Fibroblast of villous mesenchyme (primary cell): ENCODE measurements at regions not wholly inside any gene's neighbourhood (a gene's known extent, or its start where the extent isn't known, plus 50 kb on each side); places are given as distances from the start of the nearest gene placed in this dataset.
"Not testable (repeated sequence)": the region's sequence is repeated elsewhere in the genome, so short reads cannot be mapped to it uniquely, and the experiment has no call there.

Experiments used
- DNase-seq: peaks from one replicate; pipeline ENCODE4 v3.0.0-alpha.2; 2010; ENCODE audit warnings: low read depth
- H3K4me3 ChIP-seq: 2 replicates; pipeline ENCODE4 v1.5.1; 2011; ENCODE audit warnings: low read depth, mild to moderate bottlenecking, low read length
- TF ChIP-seq, protein P1 (sequence below): IDR thresholded peaks from 2 replicates; pipeline ENCODE4 v1.5.1; 2012; ENCODE audit warnings: low read depth, mild to moderate bottlenecking, low read length; ENCODE audit not compliant: insufficient read depth

DNA sequence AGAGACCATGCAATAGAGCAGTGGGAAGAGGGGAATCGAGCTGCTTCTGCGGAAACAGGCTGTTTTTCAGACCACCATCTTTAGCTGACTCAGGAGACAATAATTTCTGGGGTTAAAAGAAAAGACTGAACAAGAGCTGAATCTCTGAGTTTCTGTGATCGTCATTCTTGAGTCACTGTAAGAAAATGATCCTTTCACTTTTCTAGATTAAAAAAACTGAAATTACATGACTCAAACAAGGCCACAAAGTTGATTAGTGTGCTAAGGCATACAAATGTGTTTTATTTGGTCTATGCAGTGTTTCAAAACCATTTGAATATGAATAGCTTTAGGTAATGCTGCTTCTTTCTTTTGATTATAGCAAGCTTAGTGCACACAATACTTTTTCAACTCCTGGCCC, 194.4 kb upstream of the RPL34 start:
- peak; percentile 10 for DNase-seq
- H3K4me3 ChIP-seq: no peak overlapping the region
- TF ChIP-seq, protein P1, sequence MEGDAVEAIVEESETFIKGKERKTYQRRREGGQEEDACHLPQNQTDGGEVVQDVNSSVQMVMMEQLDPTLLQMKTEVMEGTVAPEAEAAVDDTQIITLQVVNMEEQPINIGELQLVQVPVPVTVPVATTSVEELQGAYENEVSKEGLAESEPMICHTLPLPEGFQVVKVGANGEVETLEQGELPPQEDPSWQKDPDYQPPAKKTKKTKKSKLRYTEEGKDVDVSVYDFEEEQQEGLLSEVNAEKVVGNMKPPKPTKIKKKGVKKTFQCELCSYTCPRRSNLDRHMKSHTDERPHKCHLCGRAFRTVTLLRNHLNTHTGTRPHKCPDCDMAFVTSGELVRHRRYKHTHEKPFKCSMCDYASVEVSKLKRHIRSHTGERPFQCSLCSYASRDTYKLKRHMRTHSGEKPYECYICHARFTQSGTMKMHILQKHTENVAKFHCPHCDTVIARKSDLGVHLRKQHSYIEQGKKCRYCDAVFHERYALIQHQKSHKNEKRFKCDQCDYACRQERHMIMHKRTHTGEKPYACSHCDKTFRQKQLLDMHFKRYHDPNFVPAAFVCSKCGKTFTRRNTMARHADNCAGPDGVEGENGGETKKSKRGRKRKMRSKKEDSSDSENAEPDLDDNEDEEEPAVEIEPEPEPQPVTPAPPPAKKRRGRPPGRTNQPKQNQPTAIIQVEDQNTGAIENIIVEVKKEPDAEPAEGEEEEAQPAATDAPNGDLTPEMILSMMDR: no peak

DNA sequence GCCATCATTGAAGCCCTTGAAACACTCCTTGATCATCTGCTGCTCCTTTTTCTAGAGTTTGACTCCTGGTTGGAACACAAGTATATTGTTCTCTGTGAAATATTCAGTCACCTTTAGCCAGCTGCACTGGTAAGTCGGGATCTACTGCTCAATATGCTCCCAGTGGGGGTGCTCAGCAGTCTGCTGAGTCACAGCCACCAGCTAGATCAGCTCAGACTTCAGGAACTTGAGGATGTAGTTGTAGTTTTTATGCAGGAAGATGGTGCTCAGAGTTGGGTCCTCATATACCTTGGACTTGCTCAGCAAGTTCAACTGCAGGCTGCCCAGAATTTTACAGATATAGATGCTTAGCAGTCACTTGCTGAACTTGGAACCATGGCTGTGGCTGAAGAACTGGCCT, 202.5 kb upstream of the RPL34 start:
- TF ChIP-seq, protein P1: no peak
- no peak for DNase-seq
- H3K4me3 ChIP-seq: no peak overlapping the region

DNA sequence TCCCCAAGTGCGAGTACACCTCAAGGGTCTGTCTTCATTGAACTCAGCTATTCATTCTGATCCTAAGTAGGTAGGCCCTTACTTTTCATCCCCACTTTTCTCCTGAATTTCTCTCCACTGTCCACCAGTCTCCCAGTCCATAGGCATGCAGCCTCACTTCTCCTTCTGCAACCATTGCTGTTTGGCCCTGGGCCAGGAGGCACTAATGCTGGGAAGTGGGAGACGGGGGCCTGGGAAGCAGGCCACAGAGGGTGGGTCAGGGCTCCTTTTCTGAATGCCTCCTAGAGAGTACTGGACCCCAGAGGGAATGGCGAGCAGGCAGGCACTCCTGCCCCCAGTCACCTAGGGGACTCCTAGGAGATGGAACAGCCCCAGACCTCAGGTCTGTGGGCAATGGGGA, 203.5 kb upstream of the RPL34 start:
- TF ChIP-seq, protein P1: no peak
- DNase-seq: no peak
- H3K4me3 ChIP-seq: no peak overlapping the region

DNA sequence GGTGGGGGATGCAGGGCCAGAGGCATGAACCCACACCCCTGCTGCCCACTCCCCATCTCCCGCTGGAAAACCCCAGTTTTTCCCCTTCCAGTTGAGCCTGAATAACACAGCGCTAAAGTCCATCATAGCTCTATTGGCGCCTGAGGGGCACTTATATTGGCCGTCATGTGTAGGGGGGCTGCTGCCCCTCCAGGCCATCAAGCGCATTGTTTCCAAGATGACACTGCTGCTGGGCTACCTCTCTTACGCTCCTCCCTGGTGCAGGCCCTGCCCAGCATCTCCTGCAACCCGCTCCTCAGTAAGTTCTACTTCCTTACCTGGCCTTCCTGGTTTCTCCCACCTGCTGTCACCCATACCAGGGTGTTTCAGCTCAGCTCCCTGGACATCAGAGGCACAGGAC, 205.0 kb upstream of the RPL34 start:
- H3K4me3 ChIP-seq: no peak overlapping the region
- DNase-seq: no peak
- TF ChIP-seq, protein P1: no peak

DNA sequence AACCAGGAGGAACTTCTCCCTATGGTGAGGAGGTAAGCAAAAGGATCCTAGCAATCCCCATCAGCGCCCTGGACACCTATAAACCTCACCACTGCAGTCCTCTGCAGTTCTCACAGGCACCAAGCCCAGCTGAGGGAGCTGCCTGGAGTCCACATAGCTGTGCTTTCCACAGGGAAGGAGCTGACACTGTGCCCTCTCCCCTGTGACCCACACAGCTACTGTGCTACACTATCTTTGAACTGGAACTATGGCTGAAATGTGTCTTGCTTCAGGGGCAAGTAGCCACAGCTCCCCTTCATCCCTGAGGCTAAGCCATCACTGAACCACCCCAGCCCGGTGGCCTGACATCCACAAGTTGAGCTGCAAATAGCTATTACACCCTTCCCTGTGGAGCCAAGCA, 208.5 kb upstream of the RPL34 start:
- TF ChIP-seq, protein P1: no peak
- no peak for DNase-seq
- H3K4me3 ChIP-seq: no peak overlapping the region

DNA sequence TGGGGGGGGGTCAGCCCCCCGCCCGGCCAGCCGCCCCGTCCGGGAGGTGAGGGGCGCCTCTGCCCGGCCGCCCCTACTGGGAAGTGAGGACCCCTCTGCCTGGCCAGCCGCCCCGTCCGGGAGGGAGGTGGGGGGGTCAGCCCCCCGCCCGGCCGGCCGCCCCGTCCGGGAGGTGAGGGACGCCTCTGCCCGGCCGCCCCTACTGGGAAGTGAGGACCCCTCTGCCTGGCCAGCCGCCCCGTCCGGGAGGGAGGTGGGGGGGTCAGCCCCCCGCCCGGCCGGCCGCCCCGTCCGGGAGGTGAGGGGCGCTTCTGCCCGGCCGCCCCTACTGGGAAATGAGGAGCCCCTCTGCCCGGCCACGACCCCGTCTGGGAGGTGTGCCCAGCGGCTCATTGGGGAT, 210.7 kb upstream of the RPL34 start:
- not testable (repeated sequence) for H3K4me3 ChIP-seq, DNase-seq

DNA sequence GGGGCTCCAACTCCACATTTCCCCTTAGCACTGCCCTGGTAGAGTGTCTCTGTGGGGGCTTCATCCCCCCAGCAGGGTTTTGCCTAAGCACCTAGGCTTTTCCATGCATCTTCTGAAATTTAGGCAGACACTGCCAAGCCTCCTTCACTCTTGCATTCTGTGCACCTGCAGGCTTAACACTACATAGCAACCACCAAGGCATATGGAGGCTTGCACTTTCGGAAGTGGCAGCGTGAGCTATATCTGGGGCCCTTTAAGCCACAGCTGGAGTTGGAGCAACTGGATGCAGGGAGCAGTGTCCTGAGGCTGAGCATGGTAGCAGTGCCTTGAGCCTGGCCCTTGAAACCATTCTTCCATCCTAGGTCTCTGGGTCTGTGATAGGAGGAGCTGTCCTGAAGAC, 214.8 kb upstream of the RPL34 start:
- TF ChIP-seq, protein P1: no peak
- DNase-seq: no peak
- no peak overlapping the region for H3K4me3 ChIP-seq
